K562 (cell line): ENCODE measurements at regions not wholly inside any gene's neighbourhood (a gene's known extent, or its start where the extent isn't known, plus 50 kb on each side); places are given as distances from the start of the nearest gene placed in this dataset.

Experiments used
- ATAC-seq: fragments of 200-7000 bp; cut with Tn5 transposase; 3 replicates; pipeline ENCODE4 v1.9.1; 2020; ENCODE audit warnings: moderate library complexity
- BruUV-seq: library from RNA; stranded (reverse); fragments of 400-500 nt; replicated peaks from 2 replicates; lab custom pipeline; 2021; lab: Mats Ljungman, UMichigan
- CTCF ChIA-PET: fragments of 300-600 bp; formaldehyde crosslinking; extraction: SDS; loops from one replicate; lab custom pipeline; 2021; ENCODE audit warnings: low intra/inter-chr PET ratio; lab: Yijun Ruan, JAX
- POLR2A ChIA-PET: fragments of 300-600, 350-650 bp; sonication (Branson Sonifier 250); formaldehyde crosslinking; extraction: SDS; loops from one replicate; lab custom pipeline; 2021; ENCODE audit warnings: antibody characterized with exemption, inconsistent platforms; lab: Yijun Ruan, JAX
- DNase-seq, 4 experiments: peaks; one replicate each; pipeline versions ENCODE4 v3.0.0 to v3.0.0-alpha.2; 2011 to 2018; ENCODE audit warnings: low spot score in 3 of 4, mixed read lengths in 3 of 4; ENCODE audit errors: extremely low read depth in 1 of 4
- FAIRE-seq: peaks from 2 replicates; lab custom pipeline; 2011; peaks lifted over from hg19 to GRCh38; lab: Jason Lieb, UNC
- H2AFZ ChIP-seq: 2 replicates; pipeline ENCODE4 v1.6.0; 2011; ENCODE audit warnings: low read depth, low read length, control low read depth, inconsistent platforms
- H3K27ac ChIP-seq: fragments of 200-600 bp; 3 replicates; pipeline ENCODE4 v1.8.0; 2011; ENCODE audit warnings: low read depth, mild to moderate bottlenecking, control low read depth, inconsistent platforms, low read length, moderate library complexity, mixed read lengths; ENCODE audit errors: extremely low read depth
- H3K27me3 ChIP-seq, 2 experiments: fragments of 300-600 bp in 1 of 2; 2 replicates in 1 of 2; 3 replicates in 1 of 2; pipeline versions ENCODE4 v1.6.0 to v1.8.0; 2011; ENCODE audit warnings: inconsistent platforms in 2 of 2, low read length in 2 of 2, mild to moderate bottlenecking in 1 of 2, mixed read lengths in 1 of 2, moderate library complexity in 1 of 2; ENCODE audit not compliant: control insufficient read depth in 2 of 2, insufficient read depth in 2 of 2
- H3K36me3 ChIP-seq: fragments of 300-600 bp; 3 replicates; pipeline ENCODE4 v1.8.0; 2011; ENCODE audit warnings: mild to moderate bottlenecking, low read length, inconsistent platforms; ENCODE audit not compliant: control insufficient read depth, insufficient read depth
- H3K4me1 ChIP-seq, 2 experiments: fragments of 200-600 bp in 1 of 2; replicated peaks in 1 of 2; 2 replicates in 1 of 2; 3 replicates in 1 of 2; pipeline versions ENCODE4 v1.5.1 to v1.8.0; 2011; ENCODE audit warnings: inconsistent platforms in 2 of 2, low read length in 2 of 2, mild to moderate bottlenecking in 1 of 2, mixed read lengths in 1 of 2, moderate library complexity in 1 of 2; ENCODE audit not compliant: control insufficient read depth in 2 of 2, insufficient read depth in 2 of 2
- H3K4me2 ChIP-seq: 2 replicates; pipeline ENCODE4 v1.6.1; 2011; ENCODE audit warnings: low read length, control low read depth, inconsistent platforms, mixed read lengths; ENCODE audit not compliant: insufficient read depth
- H3K4me3 ChIP-seq: fragments of 200-600 bp; sonication (generic), shearing (Covaris generic); 2 replicates; pipeline ENCODE4 v1.5.1; 2016; ENCODE audit warnings: control low read depth, inconsistent platforms
- H3K79me2 ChIP-seq: fragments of 200-600 bp; 3 replicates; pipeline ENCODE4 v1.8.0; 2011; ENCODE audit warnings: low read length, inconsistent platforms; ENCODE audit not compliant: control insufficient read depth, insufficient read depth
- H3K9ac ChIP-seq, 2 experiments: 2 replicates each; pipeline versions ENCODE4 v1.6.0 to v1.6.1; 2011; ENCODE audit warnings: low read depth in 2 of 2, low read length in 2 of 2, control low read depth in 1 of 2, inconsistent platforms in 1 of 2, mild to moderate bottlenecking in 1 of 2, mixed read lengths in 1 of 2; ENCODE audit not compliant: insufficient read depth in 1 of 2
- H3K9me1 ChIP-seq: one replicate; pipeline ENCODE4 v1.6.0; 2011; ENCODE audit warnings: inconsistent platforms, mild to moderate bottlenecking, low read length, moderate library complexity; ENCODE audit not compliant: control insufficient read depth, insufficient read depth
- H3K9me3 ChIP-seq: replicated peaks from 2 replicates; pipeline ENCODE4 v1.5.1; 2011; ENCODE audit warnings: low read depth, low read length, inconsistent platforms; ENCODE audit not compliant: control insufficient read depth, insufficient read depth
- H4K20me1 ChIP-seq: replicated peaks from 2 replicates; pipeline ENCODE4 v1.6.1; 2011; ENCODE audit warnings: low read length, inconsistent platforms, mixed read lengths; ENCODE audit not compliant: control insufficient read depth, insufficient read depth
- BCL6 ChIP-seq: fragments of 250-450 bp; sonication (Bioruptor Pico); IDR thresholded peaks from 2 replicates; pipeline ENCODE4 v1.4.0; 2020
- CTBP1 ChIP-seq: fragments of 450-650 bp; IDR thresholded peaks from 2 replicates; pipeline ENCODE4 v1.6.1; 2016; ENCODE audit warnings: borderline replicate concordance
- ELF4 ChIP-seq: fragments of 450-650 bp; formaldehyde crosslinking; IDR thresholded peaks from 2 replicates; pipeline ENCODE4 v1.4.0; 2022; ENCODE audit warnings: missing genetic modification characterization
- GMEB1 ChIP-seq: fragments of 250-450 bp; sonication (Bioruptor Pico); IDR thresholded peaks from 2 replicates; pipeline ENCODE4 v1.4.0; 2020; ENCODE audit warnings: mild to moderate bottlenecking
- MCM3 ChIP-seq: fragments of 450-650 bp; IDR thresholded peaks from 2 replicates; pipeline ENCODE4 v1.6.1; 2016
- OTX1 ChIP-seq: fragments of 450-650 bp; formaldehyde crosslinking; IDR thresholded peaks from 2 replicates; pipeline ENCODE4 v1.4.0; 2022; ENCODE audit warnings: mild to moderate bottlenecking
- POLR3G ChIP-seq: IDR thresholded peaks from 2 replicates; pipeline ENCODE4 v1.6.1; 2011; ENCODE audit not compliant: insufficient read length, insufficient replicate concordance; ENCODE audit errors: extremely low read depth
- PRDM10 ChIP-seq: fragments of 450-650 bp; IDR thresholded peaks from 2 replicates; pipeline ENCODE4 v1.6.1; 2018; ENCODE audit not compliant: partially characterized antibody
- PRPF4 ChIP-seq: fragments of 200-400 bp; formaldehyde crosslinking; IDR thresholded peaks from one replicate; pipeline ENCODE4 v1.6.1; 2017; ENCODE audit warnings: low read length, low read depth, mild to moderate bottlenecking; ENCODE audit not compliant: insufficient read depth, poor library complexity, severe bottlenecking
- PTTG1 ChIP-seq: fragments of 450-650 bp; IDR thresholded peaks from 2 replicates; pipeline ENCODE4 v1.6.1; 2016; ENCODE audit warnings: low read depth, mild to moderate bottlenecking, missing genetic modification characterization, missing compliant biosample characterization
- RBM39 ChIP-seq: fragments of 200-400 bp; formaldehyde crosslinking; optimal IDR thresholded peaks from 2 replicates; pipeline ENCODE3; 2018; ENCODE audit warnings: low read depth, low read length
- SOX6 ChIP-seq: fragments of 450-650 bp; IDR thresholded peaks from 2 replicates; pipeline ENCODE4 v1.6.1; 2014; ENCODE audit warnings: mild to moderate bottlenecking
- U2AF2 ChIP-seq: fragments of 200-400 bp; formaldehyde crosslinking; optimal IDR thresholded peaks from 2 replicates; pipeline ENCODE3; 2017; ENCODE audit warnings: low read depth, mild to moderate bottlenecking, low read length
- ZHX1 ChIP-seq: fragments of 150-350 bp; conservative IDR thresholded peaks from 2 replicates; pipeline ENCODE4 v1.6.1; 2014; ENCODE audit warnings: low read length
- ZNF76 ChIP-seq: fragments of 250-450 bp; sonication (Bioruptor Pico); IDR thresholded peaks from 2 replicates; pipeline ENCODE4 v1.4.0; 2020; ENCODE audit warnings: mild to moderate bottlenecking, moderate library complexity, borderline replicate concordance
- WGBS: fragments of 100-300 bp; shearing (Covaris generic); methylation state at CpG from one replicate; pipeline ENCODE4 v1.1.6; 2016; ENCODE audit warnings: low coverage, mixed read lengths; ENCODE audit not compliant: insufficient coverage; ENCODE audit errors: missing lambda C conversion rate; 5-methylcytosine and 5-hydroxymethylcytosine counted together
- in situ Hi-C: fragments of 300-500 bp; cut with MboI; formaldehyde crosslinking; loops from 4 replicates; pipeline ENCODE4 v1.15.0; 2018; ENCODE audit warnings: inconsistent platforms, mixed read lengths
- intact Hi-C: fragments of 100-400 bp; cut with micrococcal nuclease; formaldehyde crosslinking; loops from 2 replicates; pipeline ENCODE4 v1.14.2; 2022

GRCh38 chr13:63288576-63288975, 1872.9 kb upstream of the PCDH20 start:
- no peaks in the 10 kb centered on the region for H3K4me1 ChIP-seq
- no peak overlapping the region for H3K27ac ChIP-seq
- intact Hi-C loops (no loop called here), in situ Hi-C loops (no loop called here)
- no peaks in the 10 kb centered on the region for H3K9me3 ChIP-seq
- no peak overlapping the region for H3K4me3 ChIP-seq
- POLR2A ChIA-PET, result no interaction called here
- ATAC-seq, result no peak
- H3K4me2 ChIP-seq, result no peak overlapping the region
- no TSS peak for BruUV-seq
- no peaks in the 10 kb centered on the region for H3K27me3 ChIP-seq
- CTCF ChIA-PET, result no interaction called here
- H2AFZ ChIP-seq, result no peak overlapping the region
- H4K20me1 ChIP-seq, result no peaks in the 10 kb centered on the region
- 0% methylated on average over 2 of the region's 2 CpGs for WGBS
- FAIRE-seq, result no peak
- H3K79me2 ChIP-seq, result no peaks in the 10 kb centered on the region
- no peak overlapping the region for H3K9ac ChIP-seq
- H3K9me1 ChIP-seq, result no peaks in the 10 kb centered on the region
- no peaks in the 10 kb centered on the region for H3K36me3 ChIP-seq
- DNase-seq, result no peak
- TF ChIP-seq ZNF76 (CRISPR knock-in tag) (no peak), PRDM10 (no peak), GMEB1 (CRISPR knock-in tag) (no peak), PTTG1 (tag) (no peak), ELF4 (CRISPR knock-in tag) (no peak), OTX1 (CRISPR knock-in tag) (no peak), ZHX1 (no peak), PRPF4 (no peak), POLR3G (no peak), SOX6 (no peak), CTBP1 (no peak), RBM39 (no peak), U2AF2 (no peak), BCL6 (no peak), MCM3 (no peak)
